Thyroid gland (tissue), 4 donors: ENCODE measurements at regions not wholly inside any gene's neighbourhood (a gene's known extent, or its start where the extent isn't known, plus 50 kb on each side); places are given as distances from the start of the nearest gene placed in this dataset.

Experiments used
- DNase-seq, 2 donors: peaks; one replicate each; pipeline ENCODE4 v3.0.0-alpha.2; 2019
- H3K27ac ChIP-seq, 3 donors: fragments of 200-600 bp; sonication (generic); 1 replicate in 2 of 3; 2 replicates in 1 of 3; pipeline ENCODE4 v1.5.1; 2016 to 2019; ENCODE audit warnings: mild to moderate bottlenecking in 1 of 3, moderate library complexity in 1 of 3
- H3K27me3 ChIP-seq: fragments of 200-600 bp; sonication (generic); one replicate; pipeline ENCODE4 v1.5.1; 2019
- H3K36me3 ChIP-seq, 2 donors: fragments of 200-600 bp; sonication (generic); one replicate each; pipeline ENCODE4 v1.5.1; 2016 to 2019
- H3K4me1 ChIP-seq, 2 donors: fragments of 200-600 bp; sonication (generic); one replicate each; pipeline ENCODE4 v1.5.1; 2017 to 2019
- H3K4me3 ChIP-seq, 3 donors: fragments of 200-600 bp; sonication (generic); replicated peaks in 1 of 3; 1 replicate in 2 of 3; 2 replicates in 1 of 3; pipeline ENCODE4 v1.5.1; 2016; ENCODE audit warnings: mild to moderate bottlenecking in 1 of 3
- H3K9me3 ChIP-seq: fragments of 200-600 bp; sonication (generic); one replicate; pipeline ENCODE4 v1.5.1; 2017
- POLR2A ChIP-seq, 2 donors: fragments of 450-650 bp; IDR thresholded peaks; one replicate each; pipeline ENCODE4 v1.6.1; 2017; ENCODE audit warnings: antibody characterized with exemption in 2 of 2, mild to moderate bottlenecking in 2 of 2, moderate library complexity in 1 of 2
- WGBS, 2 donors: methylation state at CpG; one replicate each; pipeline ENCODE4 v1.1.5; 2017; 5-methylcytosine and 5-hydroxymethylcytosine counted together
- intact Hi-C: fragments of 100-400 bp; cut with DNase I; formaldehyde crosslinking; loops from one replicate; pipeline ENCODE4 v1.15.1; 2023
- TF ChIP-seq, protein P1 (sequence below), 6 experiments: fragments of 200-600 bp in 3 of 6; fragments of 450-650 bp in 3 of 6; sonication (generic) in 3 of 6; IDR thresholded peaks; one replicate each; pipeline ENCODE4 v1.5.1; 2016 to 2019; ENCODE audit warnings: antibody characterized with exemption in 6 of 6, mild to moderate bottlenecking in 2 of 6, inconsistent platforms in 1 of 6, moderate library complexity in 1 of 6

GRCh38 chr14:36066636-36067035, 109.9 kb downstream of the PTCSC3 start:
- Histone ChIP-seq H3K9me3 (no peaks in the 10 kb centered on the region), H3K27me3 (no peaks in the 10 kb centered on the region), H3K36me3 (no peaks in the 10 kb centered on the region), H3K4me1 (peaks cover 27 to 34% of the 10 kb centered on the region in 2 donors), H3K4me3 (no peak overlapping the region), H3K27ac (no peak overlapping the region)
- TF ChIP-seq, protein P1, sequence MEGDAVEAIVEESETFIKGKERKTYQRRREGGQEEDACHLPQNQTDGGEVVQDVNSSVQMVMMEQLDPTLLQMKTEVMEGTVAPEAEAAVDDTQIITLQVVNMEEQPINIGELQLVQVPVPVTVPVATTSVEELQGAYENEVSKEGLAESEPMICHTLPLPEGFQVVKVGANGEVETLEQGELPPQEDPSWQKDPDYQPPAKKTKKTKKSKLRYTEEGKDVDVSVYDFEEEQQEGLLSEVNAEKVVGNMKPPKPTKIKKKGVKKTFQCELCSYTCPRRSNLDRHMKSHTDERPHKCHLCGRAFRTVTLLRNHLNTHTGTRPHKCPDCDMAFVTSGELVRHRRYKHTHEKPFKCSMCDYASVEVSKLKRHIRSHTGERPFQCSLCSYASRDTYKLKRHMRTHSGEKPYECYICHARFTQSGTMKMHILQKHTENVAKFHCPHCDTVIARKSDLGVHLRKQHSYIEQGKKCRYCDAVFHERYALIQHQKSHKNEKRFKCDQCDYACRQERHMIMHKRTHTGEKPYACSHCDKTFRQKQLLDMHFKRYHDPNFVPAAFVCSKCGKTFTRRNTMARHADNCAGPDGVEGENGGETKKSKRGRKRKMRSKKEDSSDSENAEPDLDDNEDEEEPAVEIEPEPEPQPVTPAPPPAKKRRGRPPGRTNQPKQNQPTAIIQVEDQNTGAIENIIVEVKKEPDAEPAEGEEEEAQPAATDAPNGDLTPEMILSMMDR (IDR thresholded peaks at IDR 0.05): no peak
- no peak for TF ChIP-seq POLR2A (IDR thresholded peaks at IDR 0.05)
- no peak for DNase-seq
- 94 to 95% methylated on average over 4 of the region's 4 CpGs for WGBS, 2 donors
- intact Hi-C loops: no loop called here

DNA sequence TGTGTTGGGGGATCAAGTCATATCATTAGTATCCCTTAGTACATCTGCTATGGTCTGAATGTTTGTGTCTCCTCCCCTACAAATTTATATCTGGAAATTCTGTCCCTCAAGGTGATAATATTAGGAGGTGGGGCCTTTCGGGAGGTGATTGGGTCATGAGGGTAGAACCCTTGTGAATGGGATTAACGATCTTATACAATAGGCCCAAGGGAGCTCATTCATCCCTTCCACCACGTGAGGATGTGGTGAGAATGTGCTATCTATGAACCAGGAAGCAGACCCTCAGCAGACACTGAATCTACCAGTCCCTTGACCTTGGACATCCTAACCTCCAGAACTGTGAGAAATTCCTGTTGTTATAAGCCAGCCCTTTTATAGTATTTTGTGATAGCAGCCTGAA, 110.7 kb downstream of the PTCSC3 start:
- 72 to 81% methylated on average over 3 of the region's 3 CpGs for WGBS, 2 donors
- H3K27ac ChIP-seq: no peak overlapping the region
- H3K27me3 ChIP-seq: no peaks in the 10 kb centered on the region
- no peaks in the 10 kb centered on the region for H3K9me3 ChIP-seq
- peaks cover 27 to 38% of the 10 kb centered on the region in 2 donors for H3K4me1 ChIP-seq
- no peak for TF ChIP-seq POLR2A (IDR thresholded peaks at IDR 0.05)
- TF ChIP-seq, protein P1 (IDR thresholded peaks at IDR 0.05): no peak
- DNase-seq: no peak
- intact Hi-C loops: no loop called here
- no peak overlapping the region for H3K4me3 ChIP-seq
- no peaks in the 10 kb centered on the region for H3K36me3 ChIP-seq

DNA sequence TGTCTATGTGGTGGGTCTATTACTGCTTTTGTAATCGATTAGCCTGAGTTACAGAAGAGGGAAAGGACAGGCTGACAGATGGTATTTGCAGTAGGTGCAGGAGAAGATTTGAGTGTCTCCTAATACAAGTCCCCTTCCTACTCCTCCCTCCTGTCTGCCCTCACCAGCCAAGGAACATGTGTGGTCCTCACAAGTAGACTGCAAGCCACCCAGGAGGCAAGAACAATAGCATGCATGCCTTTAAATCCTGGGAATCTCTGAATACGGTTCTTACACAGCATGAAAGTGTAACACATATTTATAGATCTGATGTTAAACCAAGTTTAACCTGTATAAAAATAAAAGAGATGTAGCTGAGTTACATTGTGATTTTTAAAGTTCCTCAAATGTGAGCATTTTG, 117.0 kb downstream of the PTCSC3 start:
- Histone ChIP-seq H3K27ac (peak overlapping the region in 1 of 3 donors; percentile 84), H3K4me1 (peaks cover 13 to 39% of the 10 kb centered on the region in 2 donors)

DNA sequence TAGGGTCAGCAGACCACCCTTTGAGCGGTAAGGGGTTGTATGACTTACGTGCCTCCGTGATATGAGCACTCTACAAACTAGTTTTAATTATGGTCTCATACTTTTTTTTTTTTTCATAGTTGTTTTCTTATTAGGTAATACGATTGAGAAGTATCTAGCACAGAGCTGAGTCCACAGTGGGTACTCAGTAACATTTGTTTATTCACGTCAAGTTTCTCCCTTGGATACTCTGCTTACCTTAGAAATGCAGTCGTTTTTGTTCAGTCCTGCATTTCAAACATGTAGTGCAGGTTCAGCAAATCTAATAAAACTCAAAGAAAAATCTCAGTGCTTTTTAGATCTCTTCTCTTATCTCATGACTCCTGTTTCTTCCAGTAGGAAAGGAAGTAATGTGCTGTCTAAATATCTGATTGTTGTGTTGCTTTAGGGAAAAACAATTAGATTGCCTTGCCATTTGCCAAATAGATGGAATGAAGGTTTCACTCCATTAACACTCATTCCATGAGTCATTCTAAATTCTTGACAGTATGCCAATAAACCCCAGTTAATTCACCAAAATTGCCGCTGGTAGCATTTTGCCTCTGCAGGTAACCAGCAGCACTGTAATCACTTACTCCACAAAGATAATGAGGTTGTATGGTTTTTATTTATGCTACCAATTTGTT, 118.9 kb downstream of the PTCSC3 start:
- H3K27ac ChIP-seq: peak overlapping the region; percentile 84 to 97 (median 96)
- DNase-seq: peak; percentile 39 to 46
- H3K36me3 ChIP-seq: no peaks in the 10 kb centered on the region
- no peaks in the 10 kb centered on the region for H3K27me3 ChIP-seq
- 26 to 35% methylated on average over 7 of the region's 7 CpGs for WGBS, 2 donors
- H3K4me3 ChIP-seq: no peak overlapping the region
- TF ChIP-seq, protein P1 (IDR thresholded peaks at IDR 0.05): peak in 3 of 6 experiments; percentile 28 to 51 (median 41)
- TF ChIP-seq POLR2A (IDR thresholded peaks at IDR 0.05): no peak
- H3K4me1 ChIP-seq: peaks cover 13 to 45% of the 10 kb centered on the region in 2 donors
- no peaks in the 10 kb centered on the region for H3K9me3 ChIP-seq
- intact Hi-C loops: no loop called here

More for the DNA sequence above, 117.0 kb downstream of the PTCSC3 start:
- no peaks in the 10 kb centered on the region for H3K9me3 ChIP-seq
- no peaks in the 10 kb centered on the region for H3K27me3 ChIP-seq
- H3K4me3 ChIP-seq: no peak overlapping the region
- 77 to 86% methylated on average over 2 of the region's 2 CpGs for WGBS, 2 donors
- H3K36me3 ChIP-seq: no peaks in the 10 kb centered on the region
- TF ChIP-seq, protein P1 (IDR thresholded peaks at IDR 0.05): no peak
- TF ChIP-seq POLR2A (IDR thresholded peaks at IDR 0.05): no peak
- DNase-seq: no peak
- intact Hi-C loops: no loop called here

DNA sequence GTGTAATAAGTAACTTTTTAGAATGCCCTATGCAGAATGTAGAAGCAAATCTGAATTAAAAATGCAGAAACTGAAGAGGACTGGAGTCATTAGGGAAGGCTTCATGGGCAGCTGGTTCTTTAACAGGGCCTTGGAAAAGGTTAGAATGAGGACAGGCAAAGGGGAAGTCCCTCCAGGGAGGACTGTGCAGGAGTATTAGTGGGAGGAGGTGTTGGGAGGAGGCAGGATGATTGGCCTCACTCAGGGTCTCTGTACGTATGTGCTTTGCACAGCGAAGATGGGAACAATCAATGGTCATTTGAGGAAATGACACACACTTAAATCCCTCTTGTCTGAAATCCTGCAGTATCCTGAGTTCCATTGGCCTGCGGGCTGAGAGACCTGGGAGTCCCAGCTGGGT, 119.7 kb downstream of the PTCSC3 start:
- no peaks in the 10 kb centered on the region for H3K36me3 ChIP-seq
- TF ChIP-seq POLR2A (IDR thresholded peaks at IDR 0.05): no peak
- H3K4me1 ChIP-seq: peaks cover 13 to 45% of the 10 kb centered on the region in 2 donors
- 44 to 50% methylated on average over 3 of the region's 3 CpGs for WGBS, 2 donors
- peak; percentile 61 to 65 for DNase-seq
- no peaks in the 10 kb centered on the region for H3K9me3 ChIP-seq
- intact Hi-C loops: no loop called here
- H3K27me3 ChIP-seq: no peaks in the 10 kb centered on the region
- H3K27ac ChIP-seq: peak overlapping the region; percentile 84 to 97 (median 96)
- no peak overlapping the region for H3K4me3 ChIP-seq
